Stimulated activated naive CD4-positive, alpha-beta T cell treated with Interleukin-2 at 50 U/mL for 16 hours (primary cell): ENCODE measurements at regions not wholly inside any gene's neighbourhood (a gene's known extent, or its start where the extent isn't known, plus 50 kb on each side); places are given as distances from the start of the nearest gene placed in this dataset.
A peak's percentile ranks its signal among the peaks of the same experiment; 100 is the strongest.
"Not testable (repeated sequence)": the region's sequence is repeated elsewhere in the genome, so short reads cannot be mapped to it uniquely, and the experiment has no call there.

ENCODE experiments used
- DNase-seq: peaks from one replicate; lab custom pipeline; 2025; lab: John Stamatoyannopoulos, UW

DNA sequence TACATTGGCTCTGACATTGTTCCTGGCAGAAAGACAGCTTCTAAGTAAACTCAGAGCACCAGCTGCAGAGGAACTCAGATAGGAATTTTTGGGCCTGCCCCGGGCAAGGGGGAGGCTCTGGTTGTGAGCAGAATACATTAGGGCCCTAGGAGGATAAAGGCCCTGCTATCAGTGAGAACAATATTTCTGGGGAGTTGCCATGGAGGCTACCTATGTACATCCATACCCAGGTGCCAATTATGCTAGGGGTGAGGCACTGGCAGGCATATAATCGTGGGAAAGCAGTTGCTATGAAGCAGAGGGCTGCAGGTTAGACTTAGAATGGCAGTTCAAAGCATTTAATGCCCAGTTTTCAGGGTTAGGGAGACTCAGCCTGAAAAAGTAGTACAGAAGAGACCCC, 273.5 kb upstream of the EDA2R start:
- DNase-seq = no peak

DNA sequence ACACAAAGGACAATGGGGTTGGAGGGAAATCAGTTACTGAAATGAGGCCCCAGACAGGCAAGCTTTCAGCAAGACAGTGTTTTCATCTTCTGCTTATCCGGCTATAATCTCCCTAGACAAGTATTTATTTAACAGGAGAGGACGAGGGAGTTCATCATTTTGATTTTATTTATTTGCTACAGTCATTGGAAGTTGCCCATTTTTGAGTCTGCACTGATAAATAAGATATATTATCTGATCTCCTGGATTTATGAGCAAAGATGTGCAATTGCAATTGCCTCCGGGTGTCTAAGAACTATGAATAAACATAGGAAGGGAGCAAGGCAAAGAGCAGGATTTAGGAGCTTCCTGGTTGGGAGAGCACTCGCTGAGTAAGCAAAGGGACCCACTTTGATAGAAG, 263.2 kb upstream of the EDA2R start:
- DNase-seq = no peak

DNA sequence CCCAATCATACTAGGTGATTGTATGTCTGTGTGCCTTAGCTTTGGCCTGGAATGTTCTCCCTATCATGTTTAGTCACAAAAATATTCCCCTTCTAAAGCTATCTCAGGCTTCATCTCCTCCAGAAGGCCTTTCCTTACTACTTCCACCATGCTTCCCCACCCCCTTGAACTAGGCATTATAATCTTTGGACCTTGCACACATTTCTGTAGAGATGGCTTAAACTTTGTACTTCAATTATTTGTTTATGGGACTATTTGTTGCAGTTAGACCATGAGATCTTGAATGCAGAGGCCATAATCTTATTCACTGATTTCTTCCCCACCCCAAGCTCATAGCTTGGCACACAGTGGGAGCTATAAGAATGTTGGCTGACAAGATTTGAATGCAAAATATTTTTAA, 262.0 kb upstream of the EDA2R start:
- no peak for DNase-seq

DNA sequence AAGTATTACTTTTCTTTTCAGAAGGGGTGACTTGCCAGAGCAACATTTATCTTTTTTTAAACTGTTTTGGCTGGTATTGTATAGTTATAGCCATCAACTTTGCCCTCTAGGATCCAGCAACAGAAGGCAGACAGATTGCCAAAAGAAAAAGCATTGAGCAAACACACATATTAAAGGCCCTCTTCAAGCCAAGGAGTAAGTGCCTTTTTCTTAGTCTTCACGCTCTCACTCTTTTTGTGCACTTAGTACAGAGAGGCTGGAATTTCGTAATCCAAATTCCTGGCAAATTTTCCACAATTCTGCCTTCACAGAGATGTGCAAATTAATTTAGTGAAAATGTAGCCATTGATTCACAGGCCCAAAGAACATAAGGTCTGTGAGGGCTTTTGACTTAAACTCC, 253.1 kb upstream of the EDA2R start:
- DNase-seq = no peak

DNA sequence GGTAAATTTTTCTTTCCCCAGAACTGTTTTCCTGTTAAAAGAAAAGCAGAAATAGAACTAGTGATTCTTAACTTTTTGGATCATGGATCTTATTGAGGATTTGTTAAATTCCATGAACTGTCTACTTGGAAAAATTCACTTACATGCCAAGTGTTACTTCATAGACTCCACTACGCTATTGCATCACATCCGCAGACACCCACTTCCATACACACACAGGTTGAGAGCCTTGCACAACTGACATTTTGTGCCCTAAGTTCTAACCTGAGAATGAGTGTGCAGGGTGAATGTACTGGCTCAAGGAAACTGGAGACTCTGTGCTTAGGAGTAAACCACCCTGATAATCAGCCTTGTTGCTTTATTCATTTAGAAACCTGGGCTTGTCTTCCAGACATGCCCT, 250.5 kb upstream of the EDA2R start:
- no peak for DNase-seq

DNA sequence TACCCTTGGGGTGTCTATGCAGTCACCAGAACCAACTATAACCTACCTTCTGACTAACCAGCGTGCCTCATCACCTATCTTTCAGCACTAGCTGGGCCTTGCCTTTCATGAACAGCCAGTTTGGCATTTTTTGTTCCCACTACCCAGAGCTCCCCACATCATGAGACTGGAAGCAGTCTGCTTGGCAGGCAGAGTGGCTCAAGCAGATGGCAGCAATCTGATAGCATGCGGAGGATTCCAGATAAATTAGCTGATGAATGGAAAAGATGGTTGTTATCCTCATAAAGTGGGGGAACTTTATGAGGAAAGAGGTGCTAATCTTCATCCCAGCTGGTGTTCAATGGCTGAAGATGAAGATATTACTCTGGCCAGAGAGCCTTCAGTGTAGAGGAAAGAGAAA, 243.2 kb upstream of the EDA2R start:
- no peak for DNase-seq

DNA sequence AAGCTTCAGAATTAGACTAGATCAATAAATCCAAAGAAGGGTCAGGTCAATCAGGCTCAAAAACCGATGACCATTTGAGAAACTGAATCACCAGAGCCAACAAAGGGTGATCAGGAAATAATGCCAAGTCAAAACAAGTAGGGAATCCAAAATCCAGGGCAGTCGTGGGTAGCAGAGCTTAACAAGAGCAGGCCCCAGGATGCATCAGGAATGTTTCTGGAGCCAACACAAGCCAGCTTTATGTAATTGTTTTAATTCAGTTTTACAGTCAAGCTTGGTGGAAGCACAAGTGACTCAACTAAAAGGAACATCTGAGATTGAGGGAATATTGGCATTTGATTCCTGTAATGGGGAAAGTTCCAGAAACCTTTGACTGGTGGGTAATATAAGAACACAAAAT, 237.9 kb upstream of the EDA2R start:
- no peak for DNase-seq

DNA sequence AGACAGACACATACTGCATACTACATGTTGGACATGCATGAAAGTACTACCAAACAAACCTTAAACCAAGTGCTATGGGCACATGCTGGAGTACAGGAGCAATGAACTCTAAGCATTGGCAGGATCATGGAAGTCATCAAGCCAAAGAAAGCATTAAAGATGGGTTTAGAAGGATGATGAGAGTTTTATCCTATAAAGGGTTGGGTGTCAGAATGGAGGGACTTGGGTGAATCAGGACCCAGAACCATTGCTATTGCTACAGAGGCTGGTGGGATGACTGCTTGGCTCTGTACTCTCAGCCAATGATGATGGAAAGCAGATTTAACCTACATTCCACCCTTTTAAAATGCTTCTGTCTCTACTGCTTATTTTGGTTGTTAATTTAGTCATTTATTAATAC, 233.9 kb upstream of the EDA2R start:
- no peak for DNase-seq

DNA sequence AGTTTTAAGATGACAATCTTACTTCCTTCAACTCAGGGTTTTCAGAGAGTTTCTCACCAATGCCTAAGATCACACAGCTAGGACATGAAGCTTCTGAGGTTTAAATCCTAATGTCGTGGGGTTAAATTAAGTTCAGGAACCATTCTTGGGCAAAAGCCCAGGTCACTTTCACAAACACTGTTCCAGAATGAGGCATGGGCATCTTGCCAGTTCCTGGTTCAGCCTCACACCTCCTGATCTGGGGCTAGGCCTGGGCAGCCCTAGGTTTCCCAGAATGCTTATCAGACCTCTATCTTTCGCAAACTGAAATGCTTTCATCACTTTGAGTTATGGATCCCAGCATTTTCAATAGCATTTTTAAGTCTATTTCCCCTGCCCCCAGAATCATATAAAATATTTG, 224.8 kb upstream of the EDA2R start:
- no peak for DNase-seq

DNA sequence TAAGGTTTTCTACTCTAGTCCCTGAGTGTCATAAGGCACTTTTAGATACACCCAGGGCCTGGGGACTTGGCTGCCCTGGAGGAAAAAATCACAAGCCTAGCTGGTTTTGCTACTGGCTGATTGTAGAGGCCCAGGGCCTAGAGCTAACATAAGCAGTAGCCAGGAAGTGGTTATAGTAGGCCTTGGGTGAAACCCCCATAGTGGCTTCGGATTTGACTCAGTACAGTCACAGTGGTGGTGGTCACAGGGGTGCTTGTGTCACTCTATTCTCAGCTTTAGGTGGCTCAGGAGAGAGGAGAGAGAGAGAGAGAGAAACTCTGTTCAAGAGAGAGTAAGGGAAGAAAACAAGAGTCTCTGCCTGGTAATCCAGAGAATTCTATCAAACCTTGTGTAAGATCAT, 194.5 kb upstream of the EDA2R start:
- DNase-seq = no peak

DNA sequence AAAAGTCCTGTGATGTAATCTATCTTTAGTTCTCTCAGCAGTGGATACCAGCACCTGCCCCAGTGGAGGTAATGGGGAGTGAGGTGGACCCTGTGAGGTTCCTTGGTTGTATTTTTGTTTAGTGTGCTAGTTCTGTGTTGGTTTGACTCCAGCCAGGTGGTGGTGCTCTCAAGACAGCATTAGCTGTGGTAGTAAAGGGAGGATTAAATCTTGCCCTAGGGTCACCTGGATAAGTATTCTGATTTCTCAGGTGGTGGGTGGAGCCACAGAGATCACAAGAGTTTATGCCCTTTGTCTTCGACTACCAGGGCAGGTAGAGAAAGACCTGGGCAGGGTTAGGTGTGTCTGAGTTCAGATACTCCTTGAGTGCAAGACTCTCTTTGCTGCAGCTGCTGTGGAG, 176.3 kb upstream of the EDA2R start:
- no peak for DNase-seq

DNA sequence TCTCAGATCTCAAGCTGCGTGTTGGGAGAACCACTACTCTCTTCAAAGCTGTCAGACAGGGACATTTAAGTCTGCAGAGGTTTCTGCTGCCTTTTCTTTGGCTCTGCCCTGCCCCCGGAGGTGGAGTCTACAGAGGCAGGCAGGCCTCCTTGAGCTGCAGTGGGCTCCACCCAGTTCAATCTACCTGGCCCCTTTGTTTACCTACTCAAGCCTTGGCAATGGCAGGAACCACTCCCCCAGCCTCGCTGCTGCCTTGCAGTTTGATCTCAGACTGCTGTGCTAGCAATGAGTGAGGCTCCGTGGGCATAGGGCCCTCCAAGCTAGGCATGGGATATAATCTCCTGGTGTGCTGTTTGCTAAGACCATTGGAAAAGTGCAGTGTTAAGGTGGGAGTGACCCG, 155.6 kb upstream of the EDA2R start:
- DNase-seq = not testable (repeated sequence)

DNA sequence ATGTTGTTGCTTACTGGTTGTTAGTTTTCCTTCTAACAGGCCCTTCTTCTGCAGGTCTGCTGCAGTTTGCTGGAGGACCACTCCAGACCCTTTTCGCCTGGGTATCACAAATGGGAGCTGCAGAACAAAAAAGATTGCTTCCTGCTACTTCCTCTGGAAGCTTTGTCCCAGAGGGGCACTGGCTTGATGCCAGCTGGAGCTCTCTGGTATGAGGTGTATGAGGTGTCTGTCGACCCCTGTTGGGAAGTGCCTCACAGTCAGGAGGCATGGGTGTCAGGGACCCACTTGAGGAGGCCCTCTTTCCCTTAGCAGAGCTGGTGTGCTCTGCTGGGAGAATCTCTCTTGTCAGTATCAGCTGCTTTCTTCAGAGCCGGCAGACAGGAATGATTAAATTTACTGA, 127.4 kb upstream of the EDA2R start:
- no peak for DNase-seq

DNA sequence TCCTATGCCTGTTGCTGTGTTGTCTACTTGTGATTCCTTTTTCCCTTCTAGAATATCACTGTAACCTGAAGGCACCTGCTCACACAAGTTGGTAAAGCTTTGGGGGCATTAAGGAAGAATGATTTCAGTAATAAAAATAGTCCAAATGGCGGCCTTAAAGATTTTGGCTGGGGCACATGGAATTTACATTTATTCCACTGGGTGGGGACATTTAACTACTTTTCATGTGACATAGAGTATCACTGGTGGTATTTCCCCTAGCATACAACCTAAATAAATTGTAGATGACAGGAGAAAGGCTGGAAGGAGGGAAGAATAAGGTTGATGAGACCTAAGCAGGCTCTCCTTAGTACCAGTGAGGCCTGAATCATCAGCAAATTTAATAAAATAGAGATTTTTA, 121.8 kb upstream of the EDA2R start:
- no peak for DNase-seq

DNA sequence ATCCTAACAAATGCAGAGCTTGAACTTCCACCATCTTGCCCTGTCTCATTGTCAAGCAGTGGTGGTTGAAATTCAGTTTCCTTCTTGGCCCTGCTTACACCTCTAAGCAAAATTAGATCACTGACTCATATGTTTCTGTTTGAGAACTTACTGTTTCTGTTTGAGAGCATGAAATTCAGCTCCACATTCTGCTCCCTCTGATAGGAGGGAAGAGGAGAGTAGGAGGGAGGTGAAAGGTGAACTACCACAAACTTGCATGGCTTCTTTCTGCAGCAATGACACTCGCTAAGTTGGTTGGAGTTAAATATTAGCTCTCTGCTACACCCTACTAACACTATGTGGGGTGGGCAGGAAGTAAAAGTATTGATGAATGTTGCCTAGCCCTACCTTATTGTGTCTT, 117.8 kb upstream of the EDA2R start:
- no peak for DNase-seq

DNA sequence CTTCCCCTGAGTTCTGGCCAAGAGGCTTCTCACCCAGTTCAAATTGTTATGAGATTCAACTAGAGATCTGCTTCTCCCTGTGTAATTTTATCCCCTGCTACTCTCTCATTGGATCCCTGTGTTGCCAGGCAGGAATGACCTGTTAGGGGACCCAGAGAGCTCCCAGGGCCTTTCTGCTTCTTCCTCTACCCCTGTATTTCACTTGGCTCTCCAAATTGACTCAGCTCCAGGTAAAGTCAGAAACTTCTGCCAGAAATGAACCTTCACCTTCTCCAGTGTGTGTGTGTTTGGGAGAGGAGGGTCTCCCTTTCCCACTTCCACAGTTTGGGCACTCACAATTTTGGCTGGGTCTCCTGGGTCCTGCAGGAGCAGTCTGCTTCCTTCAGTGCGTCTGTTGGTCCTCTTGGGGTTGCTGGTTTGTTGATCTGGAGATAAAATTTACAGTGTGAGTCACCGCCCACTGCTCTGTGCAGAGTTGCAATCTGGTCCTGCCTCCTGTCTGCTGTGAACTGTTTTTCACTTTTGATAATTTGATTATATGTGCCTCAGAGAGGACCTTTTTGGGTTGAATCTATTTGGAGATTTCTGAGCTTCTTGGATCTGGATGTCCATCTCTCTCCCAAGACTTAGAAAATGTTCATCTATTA, 112.4 kb upstream of the EDA2R start:
- DNase-seq = no peak

DNA sequence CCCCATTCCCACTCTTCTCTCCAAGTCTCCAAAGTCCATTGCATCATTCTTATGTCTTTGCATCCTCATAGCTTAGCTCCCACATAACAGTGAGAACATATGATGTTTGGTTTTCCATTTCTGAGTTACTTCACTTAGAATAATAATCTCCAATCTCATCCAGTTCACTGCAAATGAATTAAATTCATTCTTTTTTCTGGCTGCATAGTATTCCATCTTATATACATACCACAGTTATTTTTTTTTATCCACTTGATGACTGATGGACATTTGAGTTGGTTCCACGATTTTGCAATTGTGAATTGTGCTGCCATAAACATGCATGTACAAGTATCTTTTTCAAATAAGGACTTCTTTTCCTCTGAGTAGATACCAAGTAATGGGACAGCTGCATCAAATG, 105.6 kb upstream of the EDA2R start:
- not testable (repeated sequence) for DNase-seq

DNA sequence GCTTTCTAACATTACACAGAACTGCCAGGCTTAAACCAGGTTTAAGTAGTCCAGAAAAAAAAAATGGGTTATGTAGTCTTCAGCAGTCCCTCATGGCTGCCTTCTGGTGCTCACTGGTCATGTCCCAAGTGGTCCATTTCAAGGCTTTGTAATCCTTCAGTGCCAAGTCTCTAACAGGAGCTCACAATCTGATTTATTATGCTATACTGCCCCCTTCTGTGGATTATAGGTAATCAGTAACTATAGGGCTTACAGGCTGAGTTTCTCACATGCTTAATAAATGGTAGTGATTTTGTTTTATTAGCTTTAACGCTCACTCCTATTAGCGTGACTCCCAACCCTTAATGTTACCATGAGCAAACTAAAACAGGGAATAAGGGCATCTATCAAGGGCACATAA, 92.5 kb upstream of the EDA2R start:
- DNase-seq = no peak

DNA sequence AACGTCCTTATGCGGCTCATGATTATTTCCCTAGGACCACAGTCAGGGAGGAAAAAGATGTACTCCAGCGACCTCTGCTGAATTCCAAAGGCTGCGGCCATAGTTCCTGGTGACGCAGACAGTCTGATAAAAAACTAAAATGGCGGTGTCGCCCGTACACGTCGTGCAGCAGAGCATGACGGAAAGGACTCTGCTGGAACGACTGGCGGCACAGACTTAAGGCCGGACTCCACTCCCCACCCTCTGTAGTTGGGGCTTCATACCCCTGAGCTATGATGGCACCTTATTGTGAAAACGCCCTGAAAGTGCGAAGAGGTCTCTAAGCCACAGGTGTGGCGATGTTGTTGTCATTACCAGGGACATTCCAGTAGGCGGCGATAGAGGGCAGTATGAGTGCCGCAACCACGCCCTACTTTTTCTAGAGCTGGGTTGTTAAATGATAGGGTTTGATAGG, 90.0 kb upstream of the EDA2R start:
- peak; percentile 14 for DNase-seq

DNA sequence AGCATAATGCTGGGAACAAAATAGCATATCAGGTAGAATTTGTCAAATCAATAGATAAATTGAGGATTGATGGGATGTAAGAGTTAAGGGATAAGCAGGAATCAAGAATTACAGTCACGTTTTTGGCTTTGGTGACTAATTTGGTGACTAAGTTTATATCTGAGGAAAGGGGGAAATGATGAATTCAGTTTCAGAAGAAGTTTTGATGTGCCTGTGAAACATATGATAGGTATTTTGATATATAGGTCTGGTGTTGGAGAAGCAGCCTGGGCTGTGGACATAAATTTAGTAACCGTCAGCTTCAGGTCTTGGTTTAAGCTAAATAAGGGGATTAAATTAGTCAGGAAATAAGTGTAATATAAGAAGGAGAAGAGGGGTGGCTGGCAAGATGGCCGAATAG, 79.0 kb upstream of the EDA2R start:
- no peak for DNase-seq

DNA sequence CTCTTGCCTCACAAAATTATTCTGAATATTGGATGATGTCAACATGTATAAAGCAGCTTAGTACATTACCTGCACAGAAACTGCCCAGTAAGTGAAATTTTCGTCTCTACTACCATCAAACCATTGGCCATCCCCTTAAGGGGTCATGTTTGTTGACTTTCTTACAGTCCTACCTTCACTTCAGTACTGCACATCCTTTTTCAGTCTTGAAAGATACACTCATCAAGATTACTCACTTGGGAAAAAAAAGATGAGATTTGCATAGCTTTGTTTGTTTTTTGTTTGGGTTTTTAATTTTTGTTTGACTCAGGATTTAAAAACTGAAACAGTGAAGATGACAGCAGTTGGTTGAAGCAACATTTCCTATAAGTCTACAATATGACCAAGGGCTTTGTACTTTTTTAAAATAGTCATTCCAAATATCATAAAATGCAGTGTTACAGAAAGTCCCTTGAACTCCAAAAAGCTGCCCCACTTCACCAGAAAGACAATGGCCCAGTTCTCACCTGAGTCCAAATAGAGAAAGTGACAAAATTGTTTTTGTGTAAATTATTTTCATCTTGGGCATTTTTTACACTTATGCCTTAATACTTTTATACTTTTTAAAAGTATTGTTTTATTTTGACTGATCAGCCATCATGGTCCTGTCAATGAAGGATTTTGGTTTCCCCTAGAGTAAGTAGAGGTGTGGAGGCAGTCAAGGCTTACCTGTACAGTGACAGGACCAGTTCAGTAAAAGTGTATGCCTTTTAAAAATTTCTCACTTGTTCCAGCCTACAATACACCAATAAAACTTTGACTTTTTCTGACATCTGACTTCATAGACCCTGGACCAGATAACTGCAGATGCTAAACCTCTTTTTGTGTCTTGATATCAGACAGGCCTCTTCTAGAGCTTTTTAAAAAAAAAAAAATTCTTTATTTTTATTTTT, 59.7 kb upstream of the EDA2R start:
- DNase-seq = no peak

DNA sequence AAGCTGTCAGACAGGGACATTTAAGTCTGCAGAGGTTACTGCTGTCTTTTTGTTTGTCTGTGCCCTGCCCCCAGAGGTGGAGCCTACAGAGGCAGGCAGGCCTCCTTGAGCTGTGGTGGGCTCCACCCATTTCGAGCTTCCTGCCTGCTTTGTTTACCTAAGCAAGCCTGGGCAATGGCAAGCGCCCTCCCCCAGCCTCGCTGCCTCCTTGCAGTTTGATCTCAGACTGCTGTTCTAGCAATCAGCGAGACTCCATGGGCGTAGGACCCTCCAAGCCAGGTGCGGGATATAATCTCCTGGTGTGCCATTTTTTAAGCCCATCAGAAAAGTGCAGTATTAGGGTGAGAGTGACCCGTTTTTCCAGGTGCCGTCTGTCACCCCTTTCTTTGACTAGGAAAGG, 53.6 kb upstream of the EDA2R start:
- DNase-seq = not testable (repeated sequence)
